ENCODE measurements at regions not wholly inside any gene's neighbourhood (a gene's known extent, or its start where the extent isn't known, plus 50 kb on each side); places are given as distances from the start of the nearest gene placed in this dataset.

DNA sequence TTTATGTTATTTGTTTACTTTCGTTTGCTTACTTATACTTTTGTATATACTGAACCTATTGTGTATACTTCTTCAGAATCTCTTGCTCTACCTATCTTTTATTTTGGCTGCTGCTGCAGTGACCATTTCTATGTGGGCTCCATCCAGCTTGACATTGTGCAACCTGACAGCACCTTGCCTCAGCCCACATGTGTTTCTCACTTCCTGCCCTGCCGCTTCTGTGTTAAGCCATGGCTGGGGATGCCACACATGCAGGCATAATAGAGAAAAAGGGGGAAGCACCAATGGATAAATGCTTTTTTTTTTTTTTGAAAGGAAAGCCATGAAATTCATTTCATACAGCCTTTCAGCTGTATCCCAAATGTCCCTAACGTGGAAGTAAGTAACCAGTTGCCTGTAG, 147.6 kb downstream of the RBM26 start:
- TF ChIP-seq, protein P1, sequence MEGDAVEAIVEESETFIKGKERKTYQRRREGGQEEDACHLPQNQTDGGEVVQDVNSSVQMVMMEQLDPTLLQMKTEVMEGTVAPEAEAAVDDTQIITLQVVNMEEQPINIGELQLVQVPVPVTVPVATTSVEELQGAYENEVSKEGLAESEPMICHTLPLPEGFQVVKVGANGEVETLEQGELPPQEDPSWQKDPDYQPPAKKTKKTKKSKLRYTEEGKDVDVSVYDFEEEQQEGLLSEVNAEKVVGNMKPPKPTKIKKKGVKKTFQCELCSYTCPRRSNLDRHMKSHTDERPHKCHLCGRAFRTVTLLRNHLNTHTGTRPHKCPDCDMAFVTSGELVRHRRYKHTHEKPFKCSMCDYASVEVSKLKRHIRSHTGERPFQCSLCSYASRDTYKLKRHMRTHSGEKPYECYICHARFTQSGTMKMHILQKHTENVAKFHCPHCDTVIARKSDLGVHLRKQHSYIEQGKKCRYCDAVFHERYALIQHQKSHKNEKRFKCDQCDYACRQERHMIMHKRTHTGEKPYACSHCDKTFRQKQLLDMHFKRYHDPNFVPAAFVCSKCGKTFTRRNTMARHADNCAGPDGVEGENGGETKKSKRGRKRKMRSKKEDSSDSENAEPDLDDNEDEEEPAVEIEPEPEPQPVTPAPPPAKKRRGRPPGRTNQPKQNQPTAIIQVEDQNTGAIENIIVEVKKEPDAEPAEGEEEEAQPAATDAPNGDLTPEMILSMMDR (IDR thresholded peaks at IDR 0.05), result no peak
- no peak for TF ChIP-seq ATF1 (CRISPR knock-in tag; IDR thresholded peaks at IDR 0.05)
- no peak for TF ChIP-seq ELF4 (CRISPR knock-in tag; IDR thresholded peaks at IDR 0.05; ENCODE audit: low read depth)
- TF ChIP-seq, protein P2, sequence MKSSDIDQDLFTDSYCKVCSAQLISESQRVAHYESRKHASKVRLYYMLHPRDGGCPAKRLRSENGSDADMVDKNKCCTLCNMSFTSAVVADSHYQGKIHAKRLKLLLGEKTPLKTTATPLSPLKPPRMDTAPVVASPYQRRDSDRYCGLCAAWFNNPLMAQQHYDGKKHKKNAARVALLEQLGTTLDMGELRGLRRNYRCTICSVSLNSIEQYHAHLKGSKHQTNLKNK (CRISPR knock-in tag; IDR thresholded peaks at IDR 0.05), result no peak
- TF ChIP-seq, protein P3, sequence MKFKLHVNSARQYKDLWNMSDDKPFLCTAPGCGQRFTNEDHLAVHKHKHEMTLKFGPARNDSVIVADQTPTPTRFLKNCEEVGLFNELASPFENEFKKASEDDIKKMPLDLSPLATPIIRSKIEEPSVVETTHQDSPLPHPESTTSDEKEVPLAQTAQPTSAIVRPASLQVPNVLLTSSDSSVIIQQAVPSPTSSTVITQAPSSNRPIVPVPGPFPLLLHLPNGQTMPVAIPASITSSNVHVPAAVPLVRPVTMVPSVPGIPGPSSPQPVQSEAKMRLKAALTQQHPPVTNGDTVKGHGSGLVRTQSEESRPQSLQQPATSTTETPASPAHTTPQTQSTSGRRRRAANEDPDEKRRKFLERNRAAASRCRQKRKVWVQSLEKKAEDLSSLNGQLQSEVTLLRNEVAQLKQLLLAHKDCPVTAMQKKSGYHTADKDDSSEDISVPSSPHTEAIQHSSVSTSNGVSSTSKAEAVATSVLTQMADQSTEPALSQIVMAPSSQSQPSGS (CRISPR knock-in tag; IDR thresholded peaks at IDR 0.05; ENCODE audit: borderline replicate concordance, low read depth), result no peak
- no peak for TF ChIP-seq ZNF396 (CRISPR knock-in tag; IDR thresholded peaks at IDR 0.05; ENCODE audit: borderline replicate concordance)
- TF ChIP-seq TEAD4 (CRISPR knock-in tag; IDR thresholded peaks at IDR 0.05), result no peak
